HepG2 (cell line): ENCODE measurements at regions not wholly inside any gene's neighbourhood (a gene's known extent, or its start where the extent isn't known, plus 50 kb on each side); places are given as distances from the start of the nearest gene placed in this dataset.

Experiments used
- CBFB ChIP-seq: sonication (generic); formaldehyde crosslinking; IDR thresholded peaks from 2 replicates; pipeline ENCODE4 v1.4.0; 2020; ENCODE audit warnings: missing genetic modification reagents
- ZFP36 ChIP-seq: fragments of 150-350 bp; IDR thresholded peaks from 2 replicates; pipeline ENCODE4 v1.6.1; 2018; ENCODE audit warnings: borderline replicate concordance, low read length, low read depth; ENCODE audit not compliant: partially characterized antibody

DNA sequence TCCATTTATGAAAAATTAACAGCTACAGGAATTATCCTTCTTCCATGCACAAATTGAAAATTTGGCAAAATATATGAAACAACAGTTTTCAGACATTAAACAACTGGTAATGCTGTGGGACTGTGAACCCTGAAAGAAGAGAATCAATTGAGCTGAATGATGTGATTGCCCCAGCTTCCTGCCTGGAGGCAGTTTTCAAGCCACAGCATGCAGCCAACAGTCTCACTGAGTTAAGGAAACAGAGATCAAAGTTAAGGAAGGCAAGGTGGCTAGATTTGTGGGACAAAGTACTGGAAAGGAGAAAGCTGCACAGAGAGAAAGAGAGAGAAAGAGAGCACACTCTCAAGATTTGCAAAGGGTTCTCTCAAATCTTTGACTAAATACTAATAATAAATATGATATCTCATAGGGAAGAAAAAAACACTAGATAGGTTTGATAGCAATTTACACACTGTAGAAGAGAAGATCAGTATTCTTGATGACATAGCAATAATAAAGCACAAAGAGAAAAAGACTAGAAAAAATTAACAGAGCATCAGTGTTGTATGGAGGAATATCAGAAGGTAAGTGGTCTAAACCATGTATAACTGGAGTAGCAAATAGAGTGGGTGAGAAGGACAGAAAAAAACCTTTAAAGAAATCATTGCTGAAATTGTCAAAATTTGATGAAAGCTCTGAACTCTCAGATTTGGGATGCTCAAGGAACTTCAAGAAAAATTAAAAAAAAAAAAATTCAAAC lies 70.1 kb upstream of the CNKSR3 start:
- TF ChIP-seq ZFP36, result no peak
- TF ChIP-seq CBFB, result no peak
